GM12891 (cell line): ENCODE measurements at regions not wholly inside any gene's neighbourhood (a gene's known extent, or its start where the extent isn't known, plus 50 kb on each side); places are given as distances from the start of the nearest gene placed in this dataset.

ENCODE experiments used
- DNase-seq: peaks from one replicate; pipeline ENCODE4 v3.0.0; 2011; ENCODE audit warnings: low spot score; ENCODE audit not compliant: insufficient read length
- FAIRE-seq: peaks from 2 replicates; lab custom pipeline; 2011; peaks lifted over from hg19 to GRCh38; lab: Jason Lieb, UNC
- PAX5 ChIP-seq: IDR thresholded peaks from 2 replicates; pipeline ENCODE4 v1.6.1; 2011; ENCODE audit warnings: low read length, moderate library complexity, mild to moderate bottlenecking; ENCODE audit not compliant: insufficient read depth, severe bottlenecking
- POLR2A ChIP-seq: IDR thresholded peaks from 2 replicates; pipeline ENCODE4 v1.6.1; 2011; ENCODE audit warnings: low read depth, low read length, control low read depth
- POLR2AphosphoS5 ChIP-seq: IDR thresholded peaks from 2 replicates; pipeline ENCODE4 v1.6.1; 2011; ENCODE audit warnings: low read depth, low read length, control low read depth
- POU2F2 ChIP-seq: IDR thresholded peaks from 2 replicates; pipeline ENCODE4 v1.6.1; 2011; ENCODE audit warnings: low read depth, mild to moderate bottlenecking, control low read depth, low read length, moderate library complexity
- SPI1 ChIP-seq: IDR thresholded peaks from 2 replicates; pipeline ENCODE4 v1.6.1; 2011; ENCODE audit warnings: low read depth, low read length, control low read depth
- TAF1 ChIP-seq: IDR thresholded peaks from 2 replicates; pipeline ENCODE4 v1.6.1; 2011; ENCODE audit warnings: low read depth, low read length, control low read depth

DNA sequence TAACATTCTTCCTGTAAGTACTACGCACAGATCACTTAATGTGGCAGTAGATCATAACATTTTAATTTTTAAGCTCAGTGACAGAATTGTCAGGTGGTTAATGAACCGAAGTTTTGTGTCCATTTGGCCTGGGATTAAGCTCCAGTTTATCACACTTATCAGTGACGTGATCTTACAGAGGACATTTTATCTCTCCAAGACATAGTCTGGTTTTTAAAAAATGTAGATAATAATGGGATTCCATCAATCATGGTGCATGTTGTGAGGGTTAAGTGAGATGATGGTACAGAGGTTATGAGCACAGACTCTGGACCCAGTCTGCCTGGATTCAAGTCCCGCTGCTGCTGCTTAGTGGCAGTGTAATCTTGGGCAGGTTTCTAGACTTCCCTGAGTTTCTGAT is 66.0 kb upstream of the ZFAND5 start:
- no peak for FAIRE-seq
- no peak for DNase-seq
- no peak for TF ChIP-seq PAX5
- no peak for TF ChIP-seq POLR2AphosphoS5
- TF ChIP-seq POLR2A: no peak
- no peak for TF ChIP-seq TAF1
- no peak for TF ChIP-seq SPI1
- no peak for TF ChIP-seq POU2F2

GRCh38 chr9:72428329-72428728 is 63.3 kb upstream of the ZFAND5 start:
- FAIRE-seq: no peak
- TF ChIP-seq POU2F2: no peak
- no peak for TF ChIP-seq SPI1
- no peak for TF ChIP-seq POLR2AphosphoS5
- no peak for TF ChIP-seq POLR2A
- no peak for TF ChIP-seq PAX5
- no peak for TF ChIP-seq TAF1
- DNase-seq: no peak

DNA sequence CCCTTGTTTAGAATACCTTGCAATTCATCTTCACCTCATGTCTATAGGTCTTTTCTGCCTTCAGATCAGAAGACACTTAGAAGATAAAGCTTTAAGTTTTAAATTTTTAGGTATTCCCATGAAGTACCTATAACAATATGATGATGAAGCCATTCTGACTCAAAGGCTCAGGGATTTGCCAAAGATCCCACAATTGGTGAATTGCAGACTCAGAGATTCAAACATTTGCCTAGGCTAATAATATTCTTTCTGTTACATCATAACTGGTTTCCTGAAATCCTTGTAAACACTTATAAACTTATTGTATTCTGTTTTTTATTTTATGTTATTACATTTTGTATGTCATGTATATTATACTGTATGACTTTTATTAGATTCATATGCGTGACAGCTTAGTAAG is 62.8 kb upstream of the ZFAND5 start:
- TF ChIP-seq POLR2AphosphoS5 (no peak), POU2F2 (no peak), POLR2A (no peak), TAF1 (no peak), SPI1 (no peak), PAX5 (no peak)
- DNase-seq (no peak), FAIRE-seq (no peak)

DNA sequence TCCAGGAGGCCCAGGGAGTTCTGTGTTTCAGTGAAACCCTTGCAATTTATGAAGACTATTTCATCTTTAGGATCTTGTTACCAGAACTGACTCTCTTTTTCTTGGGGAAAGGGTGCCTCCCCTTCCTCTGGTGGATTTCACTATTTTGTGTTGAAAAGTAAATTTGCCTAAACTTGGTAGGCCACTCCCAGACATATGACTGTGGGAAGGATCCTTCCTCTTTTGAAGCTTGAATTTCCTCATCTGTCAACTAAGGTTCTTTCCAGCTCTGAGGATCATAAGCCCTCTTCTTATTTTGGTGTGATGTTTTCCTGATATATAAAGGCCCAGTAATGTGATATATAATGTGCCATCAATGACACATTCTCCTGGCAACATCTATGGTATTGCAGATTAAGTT is 59.1 kb upstream of the ZFAND5 start:
- DNase-seq (no peak), FAIRE-seq (no peak)
- TF ChIP-seq TAF1 (no peak), SPI1 (no peak), POLR2AphosphoS5 (no peak), PAX5 (no peak), POU2F2 (no peak), POLR2A (no peak)

DNA sequence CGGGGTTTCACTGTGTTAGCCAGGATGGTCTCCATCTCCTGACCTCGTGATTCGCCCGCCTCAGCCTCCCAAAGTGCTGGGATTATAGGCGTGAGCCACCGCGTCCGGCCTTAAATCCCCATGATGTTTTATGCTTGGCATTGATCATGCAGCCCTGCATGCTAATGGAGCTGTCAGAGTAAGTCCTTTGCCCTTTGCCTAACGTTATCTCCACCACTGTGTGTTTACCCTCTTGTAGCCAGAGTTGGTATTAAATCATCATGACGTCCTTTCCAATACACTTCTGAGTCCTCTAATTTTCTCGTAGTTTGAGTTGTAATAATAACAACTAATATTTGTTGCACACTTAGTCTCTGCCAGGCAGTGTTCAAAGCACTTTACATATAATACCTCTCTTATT is 57.2 kb upstream of the ZFAND5 start:
- TF ChIP-seq SPI1 (no peak), POU2F2 (no peak), POLR2AphosphoS5 (no peak), TAF1 (no peak), PAX5 (no peak), POLR2A (no peak)
- DNase-seq (no peak), FAIRE-seq (no peak)

DNA sequence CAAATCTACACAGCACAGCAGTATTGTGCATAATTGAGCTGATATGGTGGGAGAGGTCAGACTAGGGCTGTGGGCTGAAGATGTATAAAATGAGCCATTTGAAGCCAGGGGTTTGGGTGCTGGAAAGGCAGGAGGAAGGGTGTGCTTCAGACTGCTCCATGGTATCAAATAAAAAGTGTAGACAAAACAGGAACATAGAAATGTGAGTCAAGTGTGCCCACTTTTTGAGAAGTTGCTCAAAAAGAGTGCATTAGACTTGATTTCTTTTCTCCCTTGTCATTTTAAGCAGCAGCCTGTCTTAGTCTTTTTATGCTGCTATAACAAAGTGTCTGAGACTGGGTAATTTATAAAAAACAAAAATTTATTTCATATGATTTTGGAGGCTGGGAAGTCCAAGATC is 55.8 kb upstream of the ZFAND5 start:
- DNase-seq: no peak
- FAIRE-seq: no peak
- TF ChIP-seq POLR2A: no peak
- no peak for TF ChIP-seq POU2F2
- no peak for TF ChIP-seq PAX5
- TF ChIP-seq POLR2AphosphoS5: no peak
- TF ChIP-seq SPI1: no peak
- no peak for TF ChIP-seq TAF1

GRCh38 chr9:72415948-72416347 is 50.9 kb upstream of the ZFAND5 start:
- TF ChIP-seq PAX5 (no peak), SPI1 (no peak), POU2F2 (no peak), TAF1 (no peak), POLR2A (no peak), POLR2AphosphoS5 (no peak)
- FAIRE-seq (peak; percentile 9), DNase-seq (no peak)

- DNase-seq (no peak), FAIRE-seq (no peak)
- TF ChIP-seq PAX5 (no peak), POU2F2 (peak; percentile 84), POLR2AphosphoS5 (no peak), POLR2A (no peak), SPI1 (no peak), TAF1 (no peak)
Observed at GRCh38 chr9:72415163-72415562, 50.2 kb upstream of the ZFAND5 start.
